ENCODE measurements at regions not wholly inside any gene's neighbourhood (a gene's known extent, or its start where the extent isn't known, plus 50 kb on each side); places are given as distances from the start of the nearest gene placed in this dataset.

- no peak overlapping the region for H3K4me3 ChIP-seq (ENCODE audit: low read depth, low read length)
- no peak for TF ChIP-seq POLR2A (IDR thresholded peaks at IDR 0.05; ENCODE audit: extremely low read depth, insufficient read length)
- TF ChIP-seq MYC (IDR thresholded peaks at IDR 0.05; ENCODE audit: low read depth, low read length) = no peak
- TF ChIP-seq, protein P1, sequence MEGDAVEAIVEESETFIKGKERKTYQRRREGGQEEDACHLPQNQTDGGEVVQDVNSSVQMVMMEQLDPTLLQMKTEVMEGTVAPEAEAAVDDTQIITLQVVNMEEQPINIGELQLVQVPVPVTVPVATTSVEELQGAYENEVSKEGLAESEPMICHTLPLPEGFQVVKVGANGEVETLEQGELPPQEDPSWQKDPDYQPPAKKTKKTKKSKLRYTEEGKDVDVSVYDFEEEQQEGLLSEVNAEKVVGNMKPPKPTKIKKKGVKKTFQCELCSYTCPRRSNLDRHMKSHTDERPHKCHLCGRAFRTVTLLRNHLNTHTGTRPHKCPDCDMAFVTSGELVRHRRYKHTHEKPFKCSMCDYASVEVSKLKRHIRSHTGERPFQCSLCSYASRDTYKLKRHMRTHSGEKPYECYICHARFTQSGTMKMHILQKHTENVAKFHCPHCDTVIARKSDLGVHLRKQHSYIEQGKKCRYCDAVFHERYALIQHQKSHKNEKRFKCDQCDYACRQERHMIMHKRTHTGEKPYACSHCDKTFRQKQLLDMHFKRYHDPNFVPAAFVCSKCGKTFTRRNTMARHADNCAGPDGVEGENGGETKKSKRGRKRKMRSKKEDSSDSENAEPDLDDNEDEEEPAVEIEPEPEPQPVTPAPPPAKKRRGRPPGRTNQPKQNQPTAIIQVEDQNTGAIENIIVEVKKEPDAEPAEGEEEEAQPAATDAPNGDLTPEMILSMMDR (IDR thresholded peaks at IDR 0.05; ENCODE audit: low read depth, low read length) = no peak
- TF ChIP-seq, protein P2, sequence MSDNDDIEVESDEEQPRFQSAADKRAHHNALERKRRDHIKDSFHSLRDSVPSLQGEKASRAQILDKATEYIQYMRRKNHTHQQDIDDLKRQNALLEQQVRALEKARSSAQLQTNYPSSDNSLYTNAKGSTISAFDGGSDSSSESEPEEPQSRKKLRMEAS (IDR thresholded peaks at IDR 0.05; ENCODE audit: low read depth, low read length) = no peak
- no peak for DNase-seq (ENCODE audit: low read depth)
Measured at GRCh38 chr6:20331042-20331441, 70.6 kb upstream of the E2F3 start.

DNA sequence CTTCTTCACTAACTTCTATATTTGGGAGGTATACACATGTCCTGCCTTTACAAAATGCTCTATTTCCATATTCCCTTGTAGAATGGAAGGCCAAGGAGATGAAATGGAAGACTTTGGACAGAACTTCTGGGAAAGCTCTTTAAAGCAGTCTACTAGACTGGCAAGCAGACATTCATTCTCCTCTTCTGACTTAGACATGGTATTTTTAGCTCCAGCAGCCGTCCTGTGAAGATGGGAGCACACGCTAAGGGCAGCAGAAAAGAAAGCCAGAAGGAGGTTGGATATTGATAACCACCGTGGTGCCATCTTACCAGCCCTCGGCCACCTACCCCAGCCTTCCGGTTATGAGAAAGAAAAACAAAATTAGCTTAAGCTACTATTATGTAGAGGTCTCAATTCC is 70.1 kb upstream of the E2F3 start:
- H3K4me3 ChIP-seq (ENCODE audit: low read depth, low read length) = no peak overlapping the region
- TF ChIP-seq MYC (IDR thresholded peaks at IDR 0.05; ENCODE audit: low read depth, low read length) = no peak
- DNase-seq (ENCODE audit: low read depth) = no peak

DNA sequence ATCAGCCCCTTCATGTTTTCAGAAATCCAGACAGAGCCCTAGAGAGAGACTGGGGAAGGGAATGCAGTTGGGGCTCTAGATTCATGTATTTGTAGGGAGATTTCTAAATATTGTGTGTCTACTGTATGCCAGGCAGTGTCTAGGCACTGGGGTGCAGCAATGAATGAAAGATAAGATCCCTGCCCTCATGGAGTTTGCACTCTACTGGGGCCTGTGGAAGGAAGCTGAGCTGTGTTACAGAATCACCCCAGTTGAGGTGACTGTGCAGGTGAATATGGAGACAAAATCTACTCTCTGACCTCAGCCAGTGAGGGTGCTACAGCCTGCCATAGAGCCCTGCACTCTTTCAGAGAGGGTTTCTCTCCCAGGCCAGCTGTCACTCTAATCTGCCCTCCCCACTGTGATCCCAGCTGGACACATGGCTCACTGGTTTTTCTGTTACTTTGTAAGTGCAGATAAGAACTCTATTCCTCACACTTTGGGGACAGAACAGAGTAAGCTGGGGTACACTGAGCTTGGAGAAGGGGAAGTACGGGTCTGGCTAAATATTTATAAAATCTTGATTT is 69.2 kb upstream of the E2F3 start:
- H3K4me3 ChIP-seq (ENCODE audit: low read depth, low read length) = no peak overlapping the region
- TF ChIP-seq, protein P1 (IDR thresholded peaks at IDR 0.05; ENCODE audit: low read depth, low read length) = no peak
- no peak for TF ChIP-seq POLR2A (IDR thresholded peaks at IDR 0.05; ENCODE audit: extremely low read depth, insufficient read length)
- no peak for TF ChIP-seq MYC (IDR thresholded peaks at IDR 0.05; ENCODE audit: low read depth, low read length)
- TF ChIP-seq, protein P2 (IDR thresholded peaks at IDR 0.05; ENCODE audit: low read depth, low read length) = no peak
- no peak for DNase-seq (ENCODE audit: low read depth)

DNA sequence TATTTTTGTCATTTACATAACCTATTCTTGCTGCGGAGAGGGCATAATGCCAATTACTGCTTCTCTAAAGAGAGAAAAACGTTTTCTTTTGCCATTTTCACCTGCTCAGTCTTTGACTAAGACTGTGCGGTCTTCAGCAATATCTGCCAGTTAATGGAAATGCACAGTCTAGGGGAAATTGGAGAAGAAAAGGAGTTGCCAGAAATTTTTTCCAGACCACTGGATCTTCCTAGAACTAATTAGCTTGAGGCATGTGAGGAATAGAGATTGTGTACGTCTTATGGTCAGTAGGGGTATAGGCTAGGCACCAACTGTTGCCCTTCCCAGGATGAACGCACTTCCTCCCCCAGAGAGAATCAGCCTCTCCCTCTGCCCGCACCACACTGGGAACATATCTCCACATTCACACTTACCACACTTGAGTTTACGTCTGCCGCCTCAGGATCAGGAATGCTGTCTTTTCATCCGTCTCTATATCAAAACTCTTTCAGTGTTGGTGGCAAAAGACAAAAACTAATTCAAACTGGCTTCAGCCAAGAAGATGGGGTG is 67.9 kb upstream of the E2F3 start:
- no peak for DNase-seq (ENCODE audit: low read depth)
- no peak overlapping the region for H3K4me3 ChIP-seq (ENCODE audit: low read depth, low read length)
- TF ChIP-seq POLR2A (IDR thresholded peaks at IDR 0.05; ENCODE audit: extremely low read depth, insufficient read length) (no peak), MYC (IDR thresholded peaks at IDR 0.05; ENCODE audit: low read depth, low read length) (no peak)
- TF ChIP-seq, protein P1 (IDR thresholded peaks at IDR 0.05; ENCODE audit: low read depth, low read length) = no peak
- TF ChIP-seq, protein P2 (IDR thresholded peaks at IDR 0.05; ENCODE audit: low read depth, low read length) = no peak

DNA sequence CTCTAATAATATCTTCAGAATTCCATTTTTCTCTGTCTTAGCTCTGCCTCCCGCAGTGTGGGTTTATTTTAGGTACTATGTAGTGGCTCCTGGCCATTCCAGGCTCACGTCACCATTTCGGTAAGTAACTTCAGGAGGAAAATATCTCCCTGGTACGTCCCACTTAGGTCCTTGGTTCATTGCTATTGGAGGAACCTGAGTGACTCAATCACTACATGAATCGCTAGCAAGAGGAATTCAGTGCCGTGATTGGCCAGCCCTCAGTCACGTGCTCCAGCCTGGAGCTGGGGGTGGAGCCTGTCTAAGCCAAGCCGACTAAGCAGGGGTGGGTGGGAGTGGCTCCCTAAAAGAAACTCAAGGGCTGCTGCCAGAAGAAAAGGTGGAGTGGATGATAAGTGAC is 67.3 kb upstream of the E2F3 start:
- DNase-seq (ENCODE audit: low read depth) = no peak
- no peak overlapping the region for H3K4me3 ChIP-seq (ENCODE audit: low read depth, low read length)
- TF ChIP-seq MYC (IDR thresholded peaks at IDR 0.05; ENCODE audit: low read depth, low read length) (no peak), POLR2A (IDR thresholded peaks at IDR 0.05; ENCODE audit: extremely low read depth, insufficient read length) (no peak)
- TF ChIP-seq, protein P2 (IDR thresholded peaks at IDR 0.05; ENCODE audit: low read depth, low read length) = no peak
- TF ChIP-seq, protein P1 (IDR thresholded peaks at IDR 0.05; ENCODE audit: low read depth, low read length) = no peak

GRCh38 chr6:20334962-20335361 is 66.7 kb upstream of the E2F3 start:
- H3K4me3 ChIP-seq (ENCODE audit: low read depth, low read length) = no peak overlapping the region
- no peak for DNase-seq (ENCODE audit: low read depth)
- TF ChIP-seq, protein P1 (IDR thresholded peaks at IDR 0.05; ENCODE audit: low read depth, low read length) = no peak
- TF ChIP-seq, protein P2 (IDR thresholded peaks at IDR 0.05; ENCODE audit: low read depth, low read length) = no peak
- no peak for TF ChIP-seq MYC (IDR thresholded peaks at IDR 0.05; ENCODE audit: low read depth, low read length)
- TF ChIP-seq POLR2A (IDR thresholded peaks at IDR 0.05; ENCODE audit: extremely low read depth, insufficient read length) = no peak

Data from NB4 (cell line).